ENCODE measurements at regions not wholly inside any gene's neighbourhood (a gene's known extent, or its start where the extent isn't known, plus 50 kb on each side); places are given as distances from the start of the nearest gene placed in this dataset.

DNA sequence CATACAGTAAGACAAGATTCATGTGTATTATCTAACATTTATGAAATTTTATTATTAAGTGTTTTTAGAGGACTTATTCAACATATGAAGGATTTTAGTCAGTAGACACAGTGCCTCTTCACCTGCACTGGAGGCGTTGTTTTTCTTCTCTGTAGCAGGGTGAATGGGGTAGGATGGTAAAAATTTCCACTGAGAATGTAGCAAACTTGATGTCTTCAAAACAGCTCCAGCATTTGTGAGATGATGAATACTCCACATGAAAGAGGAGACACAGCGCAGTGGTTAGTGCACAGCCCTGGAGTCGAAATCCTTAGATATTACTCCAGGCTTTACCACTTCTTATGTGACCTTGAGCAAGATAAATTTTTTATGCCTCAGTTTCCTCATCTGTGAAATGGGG, 110.5 kb upstream of the AHI1 start:
- TF ChIP-seq CTCF (IDR thresholded peaks at IDR 0.05), result no peak
- TF ChIP-seq POLR2A (IDR thresholded peaks at IDR 0.05), result no peak

Measured in right lobe of liver (tissue), 4 donors.